ENCODE measurements at regions not wholly inside any gene's neighbourhood (a gene's known extent, or its start where the extent isn't known, plus 50 kb on each side); places are given as distances from the start of the nearest gene placed in this dataset.
A peak's percentile ranks its signal among the peaks of the same experiment; 100 is the strongest.

- TF ChIP-seq PHF5A (CRISPR knock-in tag; IDR thresholded peaks at IDR 0.05; ENCODE audit: low read depth, unreplicated experiment) (no peak), KAT2B (IDR thresholded peaks at IDR 0.05; ENCODE audit: borderline replicate concordance, low read depth, low read length) (no peak), PHF8 (CRISPR knock-in tag; IDR thresholded peaks at IDR 0.05) (peak; percentile 26; the same call in 1 of the 2 replicates), GABPB1 (CRISPR knock-in tag; IDR thresholded peaks at IDR 0.05) (no peak; the same call in 1 of the 2 replicates), ZNF782 (CRISPR knock-in tag; IDR thresholded peaks at IDR 0.05; ENCODE audit: borderline replicate concordance) (no peak), NFE2L2 (IDR thresholded peaks at IDR 0.05; ENCODE audit: low read length) (no peak), SOX6 (IDR thresholded peaks at IDR 0.05) (no peak), SOX6 (CRISPR knock-in tag; IDR thresholded peaks at IDR 0.05) (peak; percentile 93), ZNF619 (CRISPR knock-in tag; IDR thresholded peaks at IDR 0.05) (no peak), KDM2A (CRISPR knock-in tag; IDR thresholded peaks at IDR 0.05; ENCODE audit: borderline replicate concordance, low read depth) (no peak), ZNF3 (CRISPR knock-in tag; IDR thresholded peaks at IDR 0.05) (no peak), HMGXB4 (CRISPR knock-in tag; IDR thresholded peaks at IDR 0.05; ENCODE audit: borderline replicate concordance in 1 of 2, low read depth in 1 of 2) (no peak), ZNF850 (CRISPR knock-in tag; conservative IDR thresholded peaks at IDR 0.05) (no peak), SYNCRIP (IDR thresholded peaks at IDR 0.05; ENCODE audit: insufficient read depth, low read depth, low read length) (no peak), MLX (CRISPR knock-in tag; IDR thresholded peaks at IDR 0.05) (peak; percentile 66; the same call in 1 of the 2 replicates), E2F2 (CRISPR knock-in tag; IDR thresholded peaks at IDR 0.05; ENCODE audit: borderline replicate concordance) (no peak), ZNF879 (CRISPR knock-in tag; IDR thresholded peaks at IDR 0.05) (no peak), NFYC (CRISPR knock-in tag; IDR thresholded peaks at IDR 0.05) (0 out of 2 replicates have a peak, but pooled peaks have one; percentile 13), KDM5A (IDR thresholded peaks at IDR 0.05; ENCODE audit: borderline replicate concordance, low read length) (no peak)
- TF ChIP-seq, protein P1, sequence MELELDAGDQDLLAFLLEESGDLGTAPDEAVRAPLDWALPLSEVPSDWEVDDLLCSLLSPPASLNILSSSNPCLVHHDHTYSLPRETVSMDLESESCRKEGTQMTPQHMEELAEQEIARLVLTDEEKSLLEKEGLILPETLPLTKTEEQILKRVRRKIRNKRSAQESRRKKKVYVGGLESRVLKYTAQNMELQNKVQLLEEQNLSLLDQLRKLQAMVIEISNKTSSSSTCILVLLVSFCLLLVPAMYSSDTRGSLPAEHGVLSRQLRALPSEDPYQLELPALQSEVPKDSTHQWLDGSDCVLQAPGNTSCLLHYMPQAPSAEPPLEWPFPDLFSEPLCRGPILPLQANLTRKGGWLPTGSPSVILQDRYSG (CRISPR knock-in tag; IDR thresholded peaks at IDR 0.05): no peak
Observed at GRCh38 chr4:159420162-159421057, 317.5 kb downstream of the RAPGEF2 start (continued).
